RWPE2 (cell line): ENCODE measurements at regions not wholly inside any gene's neighbourhood (a gene's known extent, or its start where the extent isn't known, plus 50 kb on each side); places are given as distances from the start of the nearest gene placed in this dataset.

ENCODE experiments used
- ATAC-seq: fragments of 200-7000 bp; cut with Tn5 transposase; 3 replicates; pipeline ENCODE4 v1.9.1; 2021; ENCODE audit warnings: low read depth
- DNase-seq: peaks from one replicate; pipeline ENCODE4 v3.0.0-alpha.2; 2020; ENCODE audit warnings: low spot score
- H3K27ac ChIP-seq: fragments of 450-650 bp; 2 replicates; pipeline ENCODE4 v1.5.1; 2017; ENCODE audit warnings: mild to moderate bottlenecking; ENCODE audit not compliant: poor library complexity, severe bottlenecking
- H3K27me3 ChIP-seq: fragments of 250-450 bp; sonication (Bioruptor Pico); 2 replicates; pipeline ENCODE4 v1.5.1; 2021; ENCODE audit warnings: mild to moderate bottlenecking, moderate library complexity; ENCODE audit not compliant: insufficient read depth, poor library complexity, severe bottlenecking
- H3K36me3 ChIP-seq: fragments of 250-450 bp; sonication (Bioruptor Pico); 2 replicates; pipeline ENCODE4 v1.5.1; 2020; ENCODE audit warnings: low read depth, mild to moderate bottlenecking, moderate library complexity
- H3K4me1 ChIP-seq: fragments of 250-450 bp; sonication (Bioruptor Pico); 2 replicates; pipeline ENCODE4 v1.5.1; 2021; ENCODE audit warnings: mild to moderate bottlenecking, moderate library complexity; ENCODE audit not compliant: insufficient read depth, poor library complexity, severe bottlenecking
- H3K4me3 ChIP-seq: fragments of 250-450 bp; sonication (Bioruptor Pico); 2 replicates; pipeline ENCODE4 v1.5.1; 2021; ENCODE audit warnings: mild to moderate bottlenecking, moderate library complexity; ENCODE audit not compliant: severe bottlenecking
- H3K9me3 ChIP-seq: fragments of 250-450 bp; sonication (Bioruptor Pico); 2 replicates; pipeline ENCODE4 v1.5.1; 2021; ENCODE audit warnings: mild to moderate bottlenecking, moderate library complexity; ENCODE audit not compliant: severe bottlenecking
- CTCF ChIP-seq: fragments of 450-650 bp; IDR thresholded peaks from one replicate; pipeline ENCODE4 v1.5.1; 2017; ENCODE audit warnings: mild to moderate bottlenecking, moderate library complexity; ENCODE audit not compliant: poor library complexity, severe bottlenecking

- no peaks in the 10 kb centered on the region for H3K27me3 ChIP-seq
- no peak for TF ChIP-seq CTCF
- DNase-seq, result no peak
Observed at GRCh38 chr9:118302721-118303120, 598.5 kb downstream of the TLR4 start.

GRCh38 chr9:118303216-118303615 is 599.0 kb downstream of the TLR4 start:
- DNase-seq (no peak), ATAC-seq (peak; percentile 70)
- TF ChIP-seq CTCF, result no peak
- Histone ChIP-seq H3K36me3 (no peaks in the 10 kb centered on the region), H3K27ac (no peak overlapping the region), H3K4me3 (no peak overlapping the region), H3K4me1 (no peaks in the 10 kb centered on the region), H3K27me3 (no peaks in the 10 kb centered on the region), H3K9me3 (no peaks in the 10 kb centered on the region)

More at GRCh38 chr9:118302721-118303120, 598.5 kb downstream of the TLR4 start:
- Histone ChIP-seq H3K9me3 (no peaks in the 10 kb centered on the region), H3K4me1 (no peaks in the 10 kb centered on the region), H3K4me3 (no peak overlapping the region), H3K27ac (no peak overlapping the region), H3K36me3 (no peaks in the 10 kb centered on the region)
- ATAC-seq, result no peak

GRCh38 chr9:118305331-118305730 is 601.1 kb downstream of the TLR4 start:
- no peaks in the 10 kb centered on the region for H3K4me1 ChIP-seq
- no peak overlapping the region for H3K27ac ChIP-seq
- no peak overlapping the region for H3K4me3 ChIP-seq
- ATAC-seq (no peak), DNase-seq (no peak)
- no peak for TF ChIP-seq CTCF
- no peaks in the 10 kb centered on the region for H3K36me3 ChIP-seq
- no peaks in the 10 kb centered on the region for H3K9me3 ChIP-seq
- no peaks in the 10 kb centered on the region for H3K27me3 ChIP-seq

- no peaks in the 10 kb centered on the region for H3K36me3 ChIP-seq
- no peak for ATAC-seq
- no peak for DNase-seq
- no peaks in the 10 kb centered on the region for H3K27me3 ChIP-seq
- H3K4me1 ChIP-seq, result no peaks in the 10 kb centered on the region
- no peak overlapping the region for H3K4me3 ChIP-seq
- H3K9me3 ChIP-seq, result no peaks in the 10 kb centered on the region
- no peak overlapping the region for H3K27ac ChIP-seq
- TF ChIP-seq CTCF, result no peak
Observed at GRCh38 chr9:118306801-118307200, 602.6 kb downstream of the TLR4 start.

- Histone ChIP-seq H3K27ac (no peak overlapping the region), H3K4me1 (peaks cover 7% of the 10 kb centered on the region), H3K36me3 (no peaks in the 10 kb centered on the region), H3K4me3 (no peak overlapping the region), H3K9me3 (no peaks in the 10 kb centered on the region), H3K27me3 (no peaks in the 10 kb centered on the region)
- ATAC-seq, result no peak
- no peak for TF ChIP-seq CTCF
- DNase-seq, result no peak
Observed at GRCh38 chr9:118313965-118314364, 609.8 kb downstream of the TLR4 start.
